GM12892 (cell line): ENCODE measurements at regions not wholly inside any gene's neighbourhood (a gene's known extent, or its start where the extent isn't known, plus 50 kb on each side); places are given as distances from the start of the nearest gene placed in this dataset.

Experiments
- POLR2AphosphoS5 ChIP-seq: IDR thresholded peaks from 2 replicates; pipeline ENCODE4 v1.6.1; 2011; ENCODE audit warnings: low read depth, low read length, control low read depth
- TAF1 ChIP-seq: IDR thresholded peaks from 2 replicates; pipeline ENCODE4 v1.6.1; 2011; ENCODE audit warnings: low read depth, mild to moderate bottlenecking, control low read depth, low read length, borderline replicate concordance

DNA sequence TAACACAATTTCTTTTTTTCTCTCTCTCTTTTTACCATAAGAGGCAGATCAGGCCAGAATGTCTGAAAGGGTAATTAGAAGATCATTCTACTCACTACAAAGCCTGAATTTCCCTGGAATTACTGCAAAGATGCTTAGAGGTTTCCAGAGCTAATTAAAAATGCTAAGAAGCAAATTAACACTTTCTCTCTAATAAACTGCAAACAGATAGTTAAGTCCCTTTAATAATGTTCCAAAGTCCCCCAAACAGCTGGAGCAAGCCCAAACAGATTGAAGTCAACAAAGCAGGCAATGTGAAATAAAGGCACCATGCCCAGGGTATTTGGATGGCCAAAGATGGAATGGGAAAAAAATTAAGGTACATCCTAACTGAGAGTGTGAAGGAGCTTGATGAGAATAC lies 208.8 kb upstream of the LRFN5 start:
- TF ChIP-seq POLR2AphosphoS5 (no peak), TAF1 (no peak)
